Fibroblast of lung (primary cell): ENCODE measurements at regions not wholly inside any gene's neighbourhood (a gene's known extent, or its start where the extent isn't known, plus 50 kb on each side); places are given as distances from the start of the nearest gene placed in this dataset.

ENCODE experiments used
- EZH2 ChIP-seq: IDR thresholded peaks from 2 replicates; pipeline ENCODE4 v1.5.1; 2012; ENCODE audit warnings: low read length, control low read depth, mild to moderate bottlenecking; ENCODE audit errors: missing control alignments
- TF ChIP-seq, protein P1 (sequence below), 2 donors: IDR thresholded peaks in 1 of 2; conservative IDR thresholded peaks in 1 of 2; 1 replicate in 1 of 2; 2 replicates in 1 of 2; pipeline ENCODE4 v1.5.1; 2011 to 2012; ENCODE audit warnings: low read length in 2 of 2, control low read depth in 1 of 2, inconsistent platforms in 1 of 2, low read depth in 1 of 2, mild to moderate bottlenecking in 1 of 2

DNA sequence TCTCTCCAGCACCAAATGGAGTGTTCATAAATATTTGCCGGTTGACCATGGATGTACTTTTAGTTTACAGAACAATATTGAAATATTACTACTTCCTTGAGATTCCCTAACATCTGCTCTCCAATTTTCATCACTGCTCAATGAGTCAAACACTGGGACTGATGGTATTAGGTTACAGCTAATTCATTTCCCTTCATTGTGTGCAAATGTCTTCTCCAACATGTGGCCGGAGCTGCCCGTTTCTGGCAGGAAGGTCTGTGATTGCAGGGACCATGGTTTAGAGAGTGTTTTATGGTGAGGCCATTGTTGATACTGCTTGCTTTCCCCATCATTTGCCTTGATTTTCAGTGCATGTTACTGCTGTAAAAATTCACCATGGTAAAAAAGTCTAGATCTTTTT lies 209.3 kb downstream of the HS3ST3B1 start:
- TF ChIP-seq, protein P1, sequence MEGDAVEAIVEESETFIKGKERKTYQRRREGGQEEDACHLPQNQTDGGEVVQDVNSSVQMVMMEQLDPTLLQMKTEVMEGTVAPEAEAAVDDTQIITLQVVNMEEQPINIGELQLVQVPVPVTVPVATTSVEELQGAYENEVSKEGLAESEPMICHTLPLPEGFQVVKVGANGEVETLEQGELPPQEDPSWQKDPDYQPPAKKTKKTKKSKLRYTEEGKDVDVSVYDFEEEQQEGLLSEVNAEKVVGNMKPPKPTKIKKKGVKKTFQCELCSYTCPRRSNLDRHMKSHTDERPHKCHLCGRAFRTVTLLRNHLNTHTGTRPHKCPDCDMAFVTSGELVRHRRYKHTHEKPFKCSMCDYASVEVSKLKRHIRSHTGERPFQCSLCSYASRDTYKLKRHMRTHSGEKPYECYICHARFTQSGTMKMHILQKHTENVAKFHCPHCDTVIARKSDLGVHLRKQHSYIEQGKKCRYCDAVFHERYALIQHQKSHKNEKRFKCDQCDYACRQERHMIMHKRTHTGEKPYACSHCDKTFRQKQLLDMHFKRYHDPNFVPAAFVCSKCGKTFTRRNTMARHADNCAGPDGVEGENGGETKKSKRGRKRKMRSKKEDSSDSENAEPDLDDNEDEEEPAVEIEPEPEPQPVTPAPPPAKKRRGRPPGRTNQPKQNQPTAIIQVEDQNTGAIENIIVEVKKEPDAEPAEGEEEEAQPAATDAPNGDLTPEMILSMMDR (conservative IDR thresholded peaks at IDR 0.05 in 1 of 2, IDR thresholded peaks at IDR 0.05 in 1 of 2; ENCODE audit: low read depth in 1 of 2, low read length in 2 of 2): no peak
- TF ChIP-seq EZH2: no peak
